ENCODE measurements at regions not wholly inside any gene's neighbourhood (a gene's known extent, or its start where the extent isn't known, plus 50 kb on each side); places are given as distances from the start of the nearest gene placed in this dataset.

- H3K27ac Mint-ChIP-seq, result no peak overlapping the region
- H4K8ac ChIP-seq (replicated peaks; ENCODE audit: insufficient read length, low read depth, low read length), result no peak overlapping the region
- peaks cover 0 to 2% of the 10 kb centered on the region in 2 experiments; a peak in 2 of 5 replicates for H3K9me3 Mint-ChIP-seq
- peaks cover 11% of the 10 kb centered on the region; the same call in 1 of the 2 replicates for H3K79me2 ChIP-seq (ENCODE audit: insufficient read depth, low read length)
- no peak overlapping the region for H3K23ac ChIP-seq (ENCODE audit: insufficient read length, low read depth, low read length)
- peaks cover 21 to 41% of the 10 kb centered on the region in 2 experiments for H3K4me1 Mint-ChIP-seq
- no peak overlapping the region for H3K9ac ChIP-seq (ENCODE audit: extremely low read depth, insufficient read length, low read length)
- H3K4me3 Mint-ChIP-seq, result peak overlapping the region in 1 of 2 experiments; percentile 12; a peak in 2 of 5 replicates
- no peak overlapping the region for H2BK120ac ChIP-seq (ENCODE audit: low read depth, low read length, poor library complexity, severe bottlenecking)
- H2BK15ac ChIP-seq (ENCODE audit: low read depth, low read length), result no peak overlapping the region
- peaks cover 62% of the 10 kb centered on the region for H3K27me3 Mint-ChIP-seq (ENCODE audit: low read depth)
- H3T11ph ChIP-seq (ENCODE audit: low read length), result no peak overlapping the region
- no peaks in the 10 kb centered on the region for H3K79me1 ChIP-seq (ENCODE audit: insufficient read depth, low read depth, low read length, poor library complexity, severe bottlenecking)
- H3K9me3 ChIP-seq (ENCODE audit: control insufficient read depth, low read depth, low read length), result no peaks in the 10 kb centered on the region
- no peak overlapping the region for H3K18ac ChIP-seq (ENCODE audit: insufficient read length, low read depth, low read length)
- no peak overlapping the region for H2BK12ac ChIP-seq (ENCODE audit: insufficient read length, low read depth, low read length)
- peaks cover 3% of the 10 kb centered on the region for H3K23me2 ChIP-seq (ENCODE audit: insufficient read length, low read depth, low read length, poor library complexity, severe bottlenecking)
- no peak for DNase-seq
- no peak overlapping the region for H2AK5ac ChIP-seq (ENCODE audit: insufficient read length, low read length)
- H4K20me1 ChIP-seq (ENCODE audit: control insufficient read depth, insufficient read depth, insufficient read length), result no peaks in the 10 kb centered on the region
- no peak overlapping the region for H3K27ac ChIP-seq (ENCODE audit: insufficient read length, low read depth, low read length)
- peak overlapping the region; percentile 82 for H3K14ac ChIP-seq (ENCODE audit: insufficient read depth, low read length)
- no CpG with 5 or more reads among the region's 12 CpGs for WGBS (ENCODE audit: extremely low coverage, insufficient read length, low lambda C conversion rate)
- no peak overlapping the region for H2BK5ac ChIP-seq (ENCODE audit: insufficient read length, low read length)
- H3K4me2 ChIP-seq (ENCODE audit: insufficient read depth, insufficient read length, low read length), result no peak overlapping the region
- H3K36me3 Mint-ChIP-seq (ENCODE audit: insufficient read depth in 1 of 3, low read depth in 3 of 3), result peaks cover 0 to 8% (median 0%) of the 10 kb centered on the region in 3 experiments; a peak in 3 of 7 replicates
- H3K56ac ChIP-seq (ENCODE audit: insufficient read length, low read depth, low read length), result no peak overlapping the region
- H4K5ac ChIP-seq (ENCODE audit: insufficient read length, low read depth, low read length), result no peak overlapping the region
- H3K4ac ChIP-seq (ENCODE audit: low read depth, low read length), result no peak overlapping the region
- no peak overlapping the region for H2BK20ac ChIP-seq (ENCODE audit: low read depth, low read length, poor library complexity, severe bottlenecking)
- H2AFZ ChIP-seq (ENCODE audit: low read length), result no peak overlapping the region
- H3K27me3 ChIP-seq (ENCODE audit: insufficient read depth, low read length), result no peaks in the 10 kb centered on the region
- no peak overlapping the region for H4K91ac ChIP-seq (ENCODE audit: insufficient read length, low read depth, low read length)
- peaks cover 20% of the 10 kb centered on the region; the same call in 1 of the 2 replicates for H3K4me1 ChIP-seq (ENCODE audit: insufficient read depth, low read length)
- TF ChIP-seq CTCF (conservative IDR thresholded peaks at IDR 0.05), result no peak
These were observed 143.7 kb downstream of the AACS start for GRCh38 chr12:125208942-125209341.

Measured in H9 (cell line).